Psoas muscle (tissue), 7 donors: ENCODE measurements at regions not wholly inside any gene's neighbourhood (a gene's known extent, or its start where the extent isn't known, plus 50 kb on each side); places are given as distances from the start of the nearest gene placed in this dataset.

Experiments used
- ATAC-seq, 4 donors: fragments of 200-7000 bp; cut with Tn5 transposase; one replicate each; pipeline ENCODE4 v1.9.1; 2020; ENCODE audit warnings: moderate library complexity in 3 of 4, mild to moderate bottlenecking in 2 of 4
- DNase-seq, 2 donors: peaks; one replicate each; pipeline ENCODE4 v3.0.0-alpha.2; 2020
- H3K27ac ChIP-seq: fragments of 200-600 bp; one replicate; pipeline ENCODE4 v1.8.0; 2022
- H3K27me3 ChIP-seq, 3 donors: fragments of 200-600 bp in 1 of 3; one replicate each; pipeline versions ENCODE4 v1.6.1 to v1.8.0; 2013 to 2022; ENCODE audit warnings: low read length in 2 of 3, mild to moderate bottlenecking in 2 of 3, moderate library complexity in 1 of 3; ENCODE audit not compliant: insufficient read depth in 3 of 3
- H3K36me3 ChIP-seq, 2 donors: fragments of 200-600 bp in 1 of 2; one replicate each; pipeline versions ENCODE4 v1.6.1 to v1.8.0; 2013 to 2022; ENCODE audit warnings: low read depth in 1 of 2, mild to moderate bottlenecking in 1 of 2, moderate library complexity in 1 of 2; ENCODE audit not compliant: insufficient read depth in 1 of 2
- H3K4me1 ChIP-seq: fragments of 200-600 bp; one replicate; pipeline ENCODE4 v1.8.0; 2022
- H3K4me3 ChIP-seq: fragments of 200-600 bp; one replicate; pipeline ENCODE4 v1.8.0; 2022; ENCODE audit warnings: mild to moderate bottlenecking
- H3K9me3 ChIP-seq: fragments of 200-600 bp; one replicate; pipeline ENCODE4 v1.8.0; 2022
- CTCF ChIP-seq: fragments of 200-600 bp; IDR thresholded peaks from one replicate; pipeline ENCODE4 v1.8.0; 2022; ENCODE audit warnings: antibody characterized with exemption
- whole genome bisulfite sequencing, 3 donors: extraction: QIAGEN DNeasy Blood & Tissue Kit; methylation state at CpG; one replicate each; pipeline versions ENCODE4 v1.1.6 to v1.1.7; 2013; 5-methylcytosine and 5-hydroxymethylcytosine counted together
- intact Hi-C, 2 donors: fragments of 100-400 bp; cut with DNase I; formaldehyde crosslinking; loops; one replicate each; pipeline versions ENCODE4 v1.11.0 to v1.14.2; 2022
- donor health status: healthy with polysubstance abuse.
- donor health status: DM: no; HTN: no; CAD: no; lungs with moderate emphysema.
- donor health status: Bipolar disorder and iron deficiency.
- donor health status: healthy.
- donor health status: DM: yes; HTN: yes; CAD: no.
- donor health status: DM: no; HTN: no; CAD: no.
- donor health status: DM: yes; HTN: yes; CAD: no.

- Histone ChIP-seq H3K4me1 (no peaks in the 10 kb centered on the region), H3K36me3 (no peaks in the 10 kb centered on the region), H3K27ac (no peak overlapping the region), H3K4me3 (no peak overlapping the region), H3K27me3 (no peaks in the 10 kb centered on the region), H3K9me3 (no peaks in the 10 kb centered on the region)
- DNase-seq (no peak), ATAC-seq (no peak)
- intact Hi-C loops, result no loop called here
- 13 to 25% (median 19%) methylated on average over 1 of the region's 1 CpG for WGBS, 3 donors
- no peak for TF ChIP-seq CTCF
These were observed 145.3 kb upstream of the STXBP5 start for GRCh38 chr6:147058786-147059385.

GRCh38 chr6:147060636-147061035, 143.6 kb upstream of the STXBP5 start:
- Histone ChIP-seq H3K9me3 (no peaks in the 10 kb centered on the region), H3K27me3 (no peaks in the 10 kb centered on the region), H3K27ac (no peak overlapping the region), H3K36me3 (no peaks in the 10 kb centered on the region), H3K4me3 (no peak overlapping the region), H3K4me1 (no peaks in the 10 kb centered on the region)
- TF ChIP-seq CTCF, result no peak
- WGBS, 3 donors, result 69 to 86% (median 78%) methylated on average over 1 of the region's 1 CpG
- ATAC-seq (no peak), DNase-seq (no peak)
- intact Hi-C loops, result no loop called here

- Histone ChIP-seq H3K9me3 (no peaks in the 10 kb centered on the region), H3K4me1 (no peaks in the 10 kb centered on the region), H3K36me3 (no peaks in the 10 kb centered on the region), H3K27me3 (no peaks in the 10 kb centered on the region), H3K4me3 (no peak overlapping the region), H3K27ac (no peak overlapping the region)
- no peak for DNase-seq
- WGBS, 3 donors, result 72 to 77% (median 74%) methylated on average over 1 of the region's 1 CpG
- no peak for ATAC-seq
- intact Hi-C loops, result no loop called here
- no peak for TF ChIP-seq CTCF
These were observed 143.0 kb upstream of the STXBP5 start for GRCh38 chr6:147061252-147061651.

- H3K27ac ChIP-seq, result no peak overlapping the region
- intact Hi-C loops, result no loop called here
- no peaks in the 10 kb centered on the region for H3K4me1 ChIP-seq
- no peak for TF ChIP-seq CTCF
- no peak overlapping the region for H3K4me3 ChIP-seq
- no peaks in the 10 kb centered on the region for H3K27me3 ChIP-seq
- no peaks in the 10 kb centered on the region for H3K36me3 ChIP-seq
- H3K9me3 ChIP-seq, result no peaks in the 10 kb centered on the region
- no peak for ATAC-seq
- WGBS, 3 donors, result 97 to 100% (median 98%) methylated on average over 1 of the region's 1 CpG
- DNase-seq, result no peak
These were observed 140.7 kb upstream of the STXBP5 start for GRCh38 chr6:147063469-147064031.

GRCh38 chr6:147065786-147066185, 138.4 kb upstream of the STXBP5 start:
- 41 to 60% (median 49%) methylated on average over 5 of the region's 5 CpGs for WGBS, 3 donors
- no peak for DNase-seq
- H3K27me3 ChIP-seq, result no peaks in the 10 kb centered on the region
- H3K36me3 ChIP-seq, result no peaks in the 10 kb centered on the region
- no peaks in the 10 kb centered on the region for H3K4me1 ChIP-seq
- intact Hi-C loops, result no loop called here
- no peaks in the 10 kb centered on the region for H3K9me3 ChIP-seq
- ATAC-seq, result no peak
- no peak overlapping the region for H3K4me3 ChIP-seq
- no peak for TF ChIP-seq CTCF
- H3K27ac ChIP-seq, result no peak overlapping the region
